ENCODE measurements at regions not wholly inside any gene's neighbourhood (a gene's known extent, or its start where the extent isn't known, plus 50 kb on each side); places are given as distances from the start of the nearest gene placed in this dataset.

- CTCF ChIA-PET, result no interaction called here
- no peak overlapping the region for H3K4me3 ChIP-seq (ENCODE audit: low read depth, low read length)
- POLR2A ChIA-PET, result no interaction called here
- no peak for TF ChIP-seq CTCF (IDR thresholded peaks at IDR 0.05; ENCODE audit: insufficient read depth, low read length, missing control alignments)
- no peak for DNase-seq (ENCODE audit: low read depth, low spot score)
Measured at GRCh38 chr3:82736696-82737277, 975.3 kb upstream of the GBE1 start.

- ChIA-PET CTCF (no interaction called here), POLR2A (no interaction called here)
- H3K4me3 ChIP-seq (ENCODE audit: low read depth, low read length), result no peak overlapping the region
- DNase-seq (ENCODE audit: low read depth, low spot score), result no peak
- no peak for TF ChIP-seq CTCF (IDR thresholded peaks at IDR 0.05; ENCODE audit: insufficient read depth, low read length, missing control alignments)
Measured at GRCh38 chr3:82715091-82715856, 953.8 kb upstream of the GBE1 start.

GRCh38 chr3:82707035-82707434, 945.6 kb upstream of the GBE1 start:
- no peak for DNase-seq (ENCODE audit: low read depth, low spot score)
- no peak for TF ChIP-seq CTCF (IDR thresholded peaks at IDR 0.05; ENCODE audit: insufficient read depth, low read length, missing control alignments)
- POLR2A ChIA-PET, result no interaction called here
- CTCF ChIA-PET, result no interaction called here
- H3K4me3 ChIP-seq (ENCODE audit: low read depth, low read length), result no peak overlapping the region

- no peak for DNase-seq (ENCODE audit: low read depth, low spot score)
- no peak for TF ChIP-seq CTCF (IDR thresholded peaks at IDR 0.05; ENCODE audit: insufficient read depth, low read length, missing control alignments)
- H3K4me3 ChIP-seq (ENCODE audit: low read depth, low read length), result no peak overlapping the region
- ChIA-PET CTCF (no interaction called here), POLR2A (no interaction called here)
Measured at GRCh38 chr3:82685761-82686160, 924.3 kb upstream of the GBE1 start.

- ChIA-PET CTCF (no interaction called here), POLR2A (no interaction called here)
- no peak for DNase-seq (ENCODE audit: low read depth, low spot score)
- TF ChIP-seq CTCF (IDR thresholded peaks at IDR 0.05; ENCODE audit: insufficient read depth, low read length, missing control alignments), result no peak
- no peak overlapping the region for H3K4me3 ChIP-seq (ENCODE audit: low read depth, low read length)
Measured at GRCh38 chr3:82676356-82677026, 915.0 kb upstream of the GBE1 start.

DNA sequence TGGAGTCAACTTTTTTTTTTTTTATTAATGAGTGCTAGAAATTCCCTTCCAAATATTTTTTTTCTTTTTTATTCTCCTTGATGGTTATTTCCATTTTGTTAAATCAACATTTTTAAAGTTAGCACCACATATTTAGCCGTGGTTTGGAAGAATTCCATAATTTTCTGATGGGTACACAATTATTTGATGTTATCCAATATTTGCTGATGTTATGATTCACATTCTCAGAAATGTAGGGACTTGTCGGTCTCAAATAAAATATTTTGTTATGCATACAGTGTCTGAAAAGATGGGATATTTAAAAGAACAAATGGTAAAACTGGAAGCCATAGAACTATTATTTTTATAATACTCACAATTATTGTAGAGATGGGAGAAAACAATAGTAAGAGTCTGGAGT, 911.5 kb upstream of the GBE1 start:
- no peak overlapping the region for H3K4me3 ChIP-seq (ENCODE audit: low read depth, low read length)
- no peak for DNase-seq (ENCODE audit: low read depth, low spot score)
- ChIA-PET POLR2A (no interaction called here), CTCF (no interaction called here)
- no peak for TF ChIP-seq CTCF (IDR thresholded peaks at IDR 0.05; ENCODE audit: insufficient read depth, low read length, missing control alignments)
